ENCODE measurements at regions not wholly inside any gene's neighbourhood (a gene's known extent, or its start where the extent isn't known, plus 50 kb on each side); places are given as distances from the start of the nearest gene placed in this dataset.

GRCh38 chr20:6674831-6675230 lies 92.7 kb upstream of the BMP2 start:
- no peak overlapping the region for H3K9ac ChIP-seq (ENCODE audit: low read depth in 2 of 2, low read length in 2 of 2)

GRCh38 chr20:6673071-6673470 lies 94.4 kb upstream of the BMP2 start:
- Histone ChIP-seq H3K27me3 (no peaks in the 10 kb centered on the region), H3K36me3 (no peaks in the 10 kb centered on the region), H3K4me3 (no peak overlapping the region), H3K9ac (ENCODE audit: low read depth in 2 of 2, low read length in 2 of 2) (no peak overlapping the region), H3K27ac (no peak overlapping the region), H3K9me3 (no peaks in the 10 kb centered on the region), H3K4me1 (no peaks in the 10 kb centered on the region)
- intact Hi-C loops (cut with DNase I), result no loop called here
- DNase-seq, result no peak
- TF ChIP-seq CTCF (IDR thresholded peaks at IDR 0.05), result no peak

More at GRCh38 chr20:6674831-6675230, 92.7 kb upstream of the BMP2 start:
- H3K9me3 ChIP-seq, result no peaks in the 10 kb centered on the region
- H3K27me3 ChIP-seq, result no peaks in the 10 kb centered on the region
- H3K4me1 ChIP-seq, result no peaks in the 10 kb centered on the region
- no peaks in the 10 kb centered on the region for H3K36me3 ChIP-seq
- H3K4me3 ChIP-seq, result no peak overlapping the region
- H3K27ac ChIP-seq, result no peak overlapping the region
- no peak for DNase-seq
- TF ChIP-seq CTCF (IDR thresholded peaks at IDR 0.05), result no peak
- intact Hi-C loops (cut with DNase I), result no loop called here

GRCh38 chr20:6671829-6672228 lies 95.7 kb upstream of the BMP2 start:
- Histone ChIP-seq H3K27me3 (no peaks in the 10 kb centered on the region), H3K4me3 (no peak overlapping the region)
- intact Hi-C loops (cut with DNase I), result no loop called here

GRCh38 chr20:6668546-6668945 lies 98.9 kb upstream of the BMP2 start:
- intact Hi-C loops (cut with DNase I), result no loop called here
- H3K4me3 ChIP-seq, result no peak overlapping the region
- H3K9ac ChIP-seq (ENCODE audit: low read depth in 2 of 2, low read length in 2 of 2), result no peak overlapping the region
- DNase-seq, result no peak
- TF ChIP-seq CTCF (IDR thresholded peaks at IDR 0.05), result no peak
- H3K9me3 ChIP-seq, result no peaks in the 10 kb centered on the region
- H3K27me3 ChIP-seq, result no peaks in the 10 kb centered on the region
- no peaks in the 10 kb centered on the region for H3K4me1 ChIP-seq
- H3K36me3 ChIP-seq, result no peaks in the 10 kb centered on the region
- H3K27ac ChIP-seq, result no peak overlapping the region

More at GRCh38 chr20:6671829-6672228, 95.7 kb upstream of the BMP2 start:
- Histone ChIP-seq H3K27ac (no peak overlapping the region), H3K9me3 (no peaks in the 10 kb centered on the region), H3K4me1 (no peaks in the 10 kb centered on the region), H3K36me3 (no peaks in the 10 kb centered on the region), H3K9ac (ENCODE audit: low read depth in 2 of 2, low read length in 2 of 2) (no peak overlapping the region)
- no peak for DNase-seq
- no peak for TF ChIP-seq CTCF (IDR thresholded peaks at IDR 0.05)

- no peaks in the 10 kb centered on the region for H3K27me3 ChIP-seq
- H3K36me3 ChIP-seq, result no peaks in the 10 kb centered on the region
- no peak overlapping the region for H3K9ac ChIP-seq (ENCODE audit: low read depth in 2 of 2, low read length in 2 of 2)
- no peak overlapping the region for H3K27ac ChIP-seq
- no peak for DNase-seq
- H3K4me1 ChIP-seq, result no peaks in the 10 kb centered on the region
- no peak overlapping the region for H3K4me3 ChIP-seq
- intact Hi-C loops (cut with DNase I), result no loop called here
- TF ChIP-seq CTCF (IDR thresholded peaks at IDR 0.05), result no peak
- H3K9me3 ChIP-seq, result no peaks in the 10 kb centered on the region
Observed at GRCh38 chr20:6665621-6666355, 101.7 kb upstream of the BMP2 start.

All from colonic mucosa (tissue), 4 donors.